Parathyroid adenoma (tissue), 2 donors: ENCODE measurements at regions not wholly inside any gene's neighbourhood (a gene's known extent, or its start where the extent isn't known, plus 50 kb on each side); places are given as distances from the start of the nearest gene placed in this dataset.

Source experiments
- H2AFZ ChIP-seq: fragments of 300-600 bp; sonication (generic); one replicate; pipeline ENCODE4 v1.7.0; 2017; ENCODE audit warnings: antibody characterized with exemption, mild to moderate bottlenecking
- H3K27ac ChIP-seq: fragments of 300-600 bp; sonication (generic); one replicate; pipeline ENCODE4 v1.7.0; 2017
- H3K27me3 ChIP-seq: fragments of 300-600 bp; sonication (generic); one replicate; pipeline ENCODE4 v1.7.0; 2017; ENCODE audit warnings: low read length; ENCODE audit not compliant: control insufficient read depth, insufficient read depth
- H3K36me3 ChIP-seq: fragments of 300-600 bp; sonication (generic); one replicate; pipeline ENCODE4 v1.7.0; 2017; ENCODE audit warnings: low read length; ENCODE audit not compliant: control insufficient read depth, insufficient read depth
- H3K4me1 ChIP-seq: fragments of 300-600 bp; sonication (generic); one replicate; pipeline ENCODE4 v1.7.0; 2017; ENCODE audit warnings: control low read depth
- H3K4me2 ChIP-seq: fragments of 300-600 bp; sonication (generic); one replicate; pipeline ENCODE4 v1.7.0; 2017; ENCODE audit warnings: low read length
- H3K4me3 ChIP-seq: fragments of 300-600 bp; sonication (generic); one replicate; pipeline ENCODE4 v1.7.0; 2017; ENCODE audit warnings: low read depth, low read length
- H3K79me2 ChIP-seq: fragments of 300-600 bp; sonication (generic); one replicate; pipeline ENCODE4 v1.7.0; 2017; ENCODE audit warnings: control low read depth
- H3K9ac ChIP-seq: fragments of 300-600 bp; sonication (generic); one replicate; pipeline ENCODE4 v1.7.0; 2017; ENCODE audit warnings: mild to moderate bottlenecking
- H3K9me3 ChIP-seq: fragments of 300-600 bp; sonication (generic); one replicate; pipeline ENCODE4 v1.7.0; 2017; ENCODE audit warnings: low read length; ENCODE audit not compliant: control insufficient read depth
- CTCF ChIP-seq: fragments of 300-600 bp; sonication (generic); IDR thresholded peaks from one replicate; pipeline ENCODE4 v1.7.0; 2017; ENCODE audit warnings: antibody characterized with exemption, mild to moderate bottlenecking
- donor health status: primary hyperparathyroidism.

- Histone ChIP-seq H3K79me2 (no peaks in the 10 kb centered on the region), H3K27me3 (no peaks in the 10 kb centered on the region), H3K9ac (no peak overlapping the region), H2AFZ (no peak overlapping the region), H3K36me3 (no peaks in the 10 kb centered on the region), H3K4me2 (no peak overlapping the region), H3K4me3 (no peak overlapping the region), H3K27ac (no peak overlapping the region), H3K4me1 (no peaks in the 10 kb centered on the region), H3K9me3 (no peaks in the 10 kb centered on the region)
- TF ChIP-seq CTCF, result no peak
Measured at GRCh38 chr5:29039994-29040393, 2001.6 kb upstream of the CDH9 start.

GRCh38 chr5:29037716-29038115, 1999.3 kb upstream of the CDH9 start:
- Histone ChIP-seq H3K9me3 (no peaks in the 10 kb centered on the region), H3K27ac (no peak overlapping the region), H3K27me3 (no peaks in the 10 kb centered on the region), H3K36me3 (no peaks in the 10 kb centered on the region), H3K79me2 (no peaks in the 10 kb centered on the region), H2AFZ (no peak overlapping the region), H3K4me2 (no peak overlapping the region), H3K4me1 (no peaks in the 10 kb centered on the region), H3K4me3 (no peak overlapping the region), H3K9ac (no peak overlapping the region)
- no peak for TF ChIP-seq CTCF

GRCh38 chr5:29024052-29024451, 1985.7 kb upstream of the CDH9 start:
- H3K79me2 ChIP-seq, result no peaks in the 10 kb centered on the region
- TF ChIP-seq CTCF, result no peak
- no peaks in the 10 kb centered on the region for H3K4me1 ChIP-seq
- no peaks in the 10 kb centered on the region for H3K36me3 ChIP-seq
- H3K4me2 ChIP-seq, result no peak overlapping the region
- no peak overlapping the region for H3K4me3 ChIP-seq
- H3K27ac ChIP-seq, result no peak overlapping the region
- no peak overlapping the region for H2AFZ ChIP-seq
- no peak overlapping the region for H3K9ac ChIP-seq
- no peaks in the 10 kb centered on the region for H3K9me3 ChIP-seq
- no peaks in the 10 kb centered on the region for H3K27me3 ChIP-seq

GRCh38 chr5:29023541-29023940, 1985.2 kb upstream of the CDH9 start:
- Histone ChIP-seq H3K36me3 (no peaks in the 10 kb centered on the region), H3K27me3 (no peaks in the 10 kb centered on the region), H3K79me2 (no peaks in the 10 kb centered on the region), H3K27ac (no peak overlapping the region), H2AFZ (no peak overlapping the region), H3K4me1 (no peaks in the 10 kb centered on the region), H3K9ac (no peak overlapping the region), H3K9me3 (no peaks in the 10 kb centered on the region), H3K4me2 (no peak overlapping the region), H3K4me3 (no peak overlapping the region)
- TF ChIP-seq CTCF, result no peak

GRCh38 chr5:29017501-29017900, 1979.1 kb upstream of the CDH9 start:
- Histone ChIP-seq H3K4me1 (no peaks in the 10 kb centered on the region), H3K79me2 (no peaks in the 10 kb centered on the region), H3K9me3 (no peaks in the 10 kb centered on the region), H3K27ac (no peak overlapping the region), H2AFZ (no peak overlapping the region), H3K36me3 (no peaks in the 10 kb centered on the region), H3K4me2 (no peak overlapping the region), H3K9ac (no peak overlapping the region), H3K27me3 (no peaks in the 10 kb centered on the region), H3K4me3 (no peak overlapping the region)
- TF ChIP-seq CTCF, result no peak
